ENCODE measurements at regions not wholly inside any gene's neighbourhood (a gene's known extent, or its start where the extent isn't known, plus 50 kb on each side); places are given as distances from the start of the nearest gene placed in this dataset.

GRCh38 chr10:60576130-60577069, 186.7 kb upstream of the ANK3 start:
- TF ChIP-seq, protein P1, sequence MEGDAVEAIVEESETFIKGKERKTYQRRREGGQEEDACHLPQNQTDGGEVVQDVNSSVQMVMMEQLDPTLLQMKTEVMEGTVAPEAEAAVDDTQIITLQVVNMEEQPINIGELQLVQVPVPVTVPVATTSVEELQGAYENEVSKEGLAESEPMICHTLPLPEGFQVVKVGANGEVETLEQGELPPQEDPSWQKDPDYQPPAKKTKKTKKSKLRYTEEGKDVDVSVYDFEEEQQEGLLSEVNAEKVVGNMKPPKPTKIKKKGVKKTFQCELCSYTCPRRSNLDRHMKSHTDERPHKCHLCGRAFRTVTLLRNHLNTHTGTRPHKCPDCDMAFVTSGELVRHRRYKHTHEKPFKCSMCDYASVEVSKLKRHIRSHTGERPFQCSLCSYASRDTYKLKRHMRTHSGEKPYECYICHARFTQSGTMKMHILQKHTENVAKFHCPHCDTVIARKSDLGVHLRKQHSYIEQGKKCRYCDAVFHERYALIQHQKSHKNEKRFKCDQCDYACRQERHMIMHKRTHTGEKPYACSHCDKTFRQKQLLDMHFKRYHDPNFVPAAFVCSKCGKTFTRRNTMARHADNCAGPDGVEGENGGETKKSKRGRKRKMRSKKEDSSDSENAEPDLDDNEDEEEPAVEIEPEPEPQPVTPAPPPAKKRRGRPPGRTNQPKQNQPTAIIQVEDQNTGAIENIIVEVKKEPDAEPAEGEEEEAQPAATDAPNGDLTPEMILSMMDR (IDR thresholded peaks at IDR 0.05), result no peak
- no peak for TF ChIP-seq POLR2A (IDR thresholded peaks at IDR 0.05)
